ENCODE measurements at regions not wholly inside any gene's neighbourhood (a gene's known extent, or its start where the extent isn't known, plus 50 kb on each side); places are given as distances from the start of the nearest gene placed in this dataset.

DNA sequence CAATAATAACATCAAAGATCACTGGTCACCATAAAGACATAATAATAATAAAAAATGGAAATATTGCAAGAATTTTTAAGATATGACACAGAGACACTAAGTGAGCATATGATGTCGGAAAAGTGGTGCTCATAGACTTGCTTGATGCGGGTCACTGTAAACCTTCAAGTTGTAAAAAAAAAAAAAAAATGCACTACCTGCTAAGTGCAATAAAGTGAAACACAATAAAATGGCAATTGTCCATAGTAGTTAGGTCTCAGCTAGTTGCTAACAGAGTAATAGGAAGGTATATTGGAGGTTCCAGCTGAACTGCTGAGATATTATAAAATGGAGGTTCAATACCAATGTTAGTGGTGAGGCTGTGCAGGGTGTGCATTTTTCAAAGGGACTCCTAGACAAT is 146.6 kb upstream of the MRPS22 start:
- TF ChIP-seq GATA3 (IDR thresholded peaks at IDR 0.05; ENCODE audit: low read depth, low read length) = no peak
- no peak for TF ChIP-seq GATA2 (IDR thresholded peaks at IDR 0.05; ENCODE audit: low read depth, low read length)

All from SH-SY5Y (cell line).